ENCODE measurements at regions not wholly inside any gene's neighbourhood (a gene's known extent, or its start where the extent isn't known, plus 50 kb on each side); places are given as distances from the start of the nearest gene placed in this dataset.
"Not testable (repeated sequence)": the region's sequence is repeated elsewhere in the genome, so short reads cannot be mapped to it uniquely, and the experiment has no call there.

DNA sequence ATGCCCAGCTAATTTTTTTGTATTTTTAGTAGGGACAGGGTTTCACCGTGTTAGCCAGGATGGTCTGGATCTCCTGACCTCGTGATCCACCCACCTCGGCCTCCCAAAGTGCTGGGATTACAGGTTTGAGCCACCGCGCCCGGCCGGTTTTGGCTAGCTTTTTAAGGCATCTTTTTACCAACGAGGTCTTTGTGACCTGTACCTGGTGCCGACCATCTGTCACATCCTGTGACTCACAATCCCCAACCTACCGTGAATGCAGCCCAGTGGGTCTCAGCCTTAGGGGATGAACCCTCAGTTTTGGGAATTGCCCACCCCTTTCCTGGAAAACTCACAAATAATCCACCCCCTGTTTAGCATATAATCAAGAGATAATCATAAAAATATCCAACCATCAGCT lies 607.4 kb upstream of the RBFOX1 start:
- peak in 1 of 14 donors; percentile 71 for DNase-seq

DNA sequence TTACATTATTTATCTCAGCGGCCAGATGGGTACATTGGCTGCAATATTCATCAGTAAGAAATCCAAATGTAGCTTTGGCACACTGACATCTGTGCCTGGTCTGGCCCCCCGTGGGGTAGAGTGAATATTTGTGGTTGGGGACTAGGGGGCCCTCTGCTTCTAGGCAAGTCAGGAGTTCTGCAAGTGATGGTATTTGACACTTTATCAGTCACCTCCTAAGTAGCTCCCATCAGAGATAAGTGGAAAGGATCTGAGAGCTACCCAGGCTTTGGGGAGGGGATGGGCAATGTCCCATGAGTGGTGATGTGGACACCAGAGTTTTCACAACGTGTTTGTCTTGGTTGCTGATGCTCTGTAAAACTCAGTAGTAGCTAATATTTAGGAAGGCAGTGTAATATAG lies 609.9 kb upstream of the RBFOX1 start:
- DNase-seq = no peak

- DNase-seq = no peak
Measured at GRCh38 chr16:6714510-6714909, 618.1 kb upstream of the RBFOX1 start.

DNA sequence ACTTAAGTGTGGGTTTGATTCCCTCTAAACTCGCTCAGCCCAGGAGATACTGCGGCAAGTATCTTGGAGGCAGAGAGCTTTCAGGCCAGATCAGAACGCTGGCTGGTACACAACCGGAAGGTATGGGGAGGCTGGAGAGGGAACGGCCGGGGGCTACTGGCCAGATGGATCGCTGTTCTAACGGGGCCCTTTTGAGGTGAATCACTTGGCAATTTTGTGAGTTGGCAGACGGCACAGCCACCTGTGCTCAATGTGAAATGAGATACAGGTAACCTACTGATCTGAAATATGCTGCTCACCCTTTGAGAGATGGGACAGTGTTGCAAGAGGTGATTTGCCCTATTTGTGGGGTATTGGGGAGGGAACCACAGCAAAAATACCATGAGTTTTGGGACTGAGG lies 622.9 kb upstream of the RBFOX1 start:
- DNase-seq = peak in 3 of 14 donors; percentile 29 to 97 (median 50)

GRCh38 chr16:6708576-6709215 lies 623.9 kb upstream of the RBFOX1 start:
- DNase-seq = no peak

GRCh38 chr16:6704306-6704930 lies 628.2 kb upstream of the RBFOX1 start:
- DNase-seq = peak in 1 of 14 donors; percentile 35

GRCh38 chr16:6701096-6701495 lies 631.5 kb upstream of the RBFOX1 start:
- no peak for DNase-seq

DNA sequence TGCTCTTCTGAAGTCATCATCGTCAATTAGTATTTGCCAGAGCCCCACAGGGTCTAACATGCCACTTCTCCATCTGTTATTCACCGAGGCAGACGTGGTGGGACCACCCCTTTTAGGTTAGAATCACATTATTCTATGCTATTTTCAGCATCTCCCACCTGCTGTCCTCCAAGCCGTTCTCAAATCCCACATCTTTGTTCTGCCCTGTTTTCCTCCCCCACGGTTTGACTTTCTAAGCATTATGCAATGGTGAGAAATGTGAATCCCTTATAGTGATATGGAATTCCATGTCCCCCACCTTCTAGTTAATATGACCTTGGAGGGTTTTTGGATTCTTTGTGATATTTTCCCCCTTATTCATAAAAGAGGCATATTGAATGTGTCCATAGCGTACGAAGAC lies 634.1 kb upstream of the RBFOX1 start:
- no peak for DNase-seq

- peak in 1 of 14 donors; percentile 33 for DNase-seq
Measured at GRCh38 chr16:6695666-6696065, 637.0 kb upstream of the RBFOX1 start.

- no peak for DNase-seq
Measured at GRCh38 chr16:6694636-6695035, 638.0 kb upstream of the RBFOX1 start.

- not testable (repeated sequence) for DNase-seq
Measured at GRCh38 chr16:6693418-6693817, 639.2 kb upstream of the RBFOX1 start.

DNA sequence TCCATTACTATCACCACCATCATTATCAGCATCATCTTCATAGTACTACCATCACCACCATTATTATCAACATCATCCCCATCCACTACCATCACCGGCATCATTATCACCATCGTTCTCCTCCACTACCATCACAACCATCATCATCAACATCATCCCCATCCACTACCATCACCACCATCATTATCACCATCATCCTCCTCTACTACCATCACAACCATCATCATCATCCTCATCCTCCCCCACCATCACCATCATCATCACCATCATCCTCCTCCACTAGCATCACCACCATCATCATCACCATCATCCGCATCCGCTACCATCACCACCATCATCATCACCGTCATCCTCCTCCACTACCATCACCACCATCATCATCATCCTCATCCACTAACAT lies 639.8 kb upstream of the RBFOX1 start:
- DNase-seq = no peak

DNA sequence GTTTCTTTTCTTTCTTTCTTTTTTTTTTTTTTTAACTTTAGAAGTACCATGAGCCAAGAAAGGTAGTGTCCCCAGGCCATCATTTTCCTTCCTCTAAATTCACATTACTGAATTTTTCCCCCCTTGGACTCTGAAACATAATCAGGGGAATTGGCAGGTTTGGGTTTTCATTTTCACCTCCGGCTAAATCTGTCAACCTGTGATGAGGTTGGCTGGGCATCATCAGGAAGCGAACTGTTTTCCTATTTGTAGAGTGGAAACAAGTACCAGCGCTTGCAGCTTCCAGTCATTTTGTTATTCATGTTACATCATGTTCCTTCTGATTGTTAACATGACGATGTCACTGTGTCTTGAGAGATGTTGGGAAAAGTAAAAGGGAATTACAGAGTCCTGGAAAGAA lies 641.9 kb upstream of the RBFOX1 start:
- peak in 1 of 14 donors; percentile 71 for DNase-seq

- no peak for DNase-seq
Measured at GRCh38 chr16:6689643-6690042, 643.0 kb upstream of the RBFOX1 start.

GRCh38 chr16:6687593-6687992 lies 645.1 kb upstream of the RBFOX1 start:
- DNase-seq = no peak

DNA sequence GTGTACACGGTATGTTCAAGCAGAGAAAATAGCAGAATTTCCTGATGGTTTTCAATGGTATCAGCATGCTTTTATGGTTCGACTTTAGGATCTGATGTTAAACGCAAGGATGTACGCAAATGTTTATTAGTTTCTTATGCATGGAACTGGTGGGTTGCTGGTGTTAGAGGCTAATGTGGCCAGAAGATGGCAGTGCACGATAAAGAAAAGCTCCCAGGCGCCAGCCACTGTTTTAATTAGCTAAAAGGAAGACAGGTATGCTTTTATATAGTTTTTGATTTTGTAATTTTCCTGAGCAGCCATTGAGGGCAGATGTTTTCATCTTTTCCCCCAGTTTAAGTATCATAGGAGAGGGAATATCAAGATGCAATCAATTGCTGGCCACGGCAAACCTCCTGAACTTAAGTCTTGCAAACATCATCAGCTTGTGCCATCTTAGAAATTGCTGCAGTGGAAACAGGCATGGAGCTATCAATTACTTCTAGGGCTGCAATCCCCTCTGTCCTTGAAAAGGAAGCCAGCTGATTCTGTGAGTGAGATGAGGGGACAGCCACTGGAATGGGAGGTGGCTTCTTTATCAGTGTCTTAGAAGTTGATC lies 648.5 kb upstream of the RBFOX1 start:
- DNase-seq = peak in 3 of 14 donors; percentile 1 to 67 (median 2)

DNA sequence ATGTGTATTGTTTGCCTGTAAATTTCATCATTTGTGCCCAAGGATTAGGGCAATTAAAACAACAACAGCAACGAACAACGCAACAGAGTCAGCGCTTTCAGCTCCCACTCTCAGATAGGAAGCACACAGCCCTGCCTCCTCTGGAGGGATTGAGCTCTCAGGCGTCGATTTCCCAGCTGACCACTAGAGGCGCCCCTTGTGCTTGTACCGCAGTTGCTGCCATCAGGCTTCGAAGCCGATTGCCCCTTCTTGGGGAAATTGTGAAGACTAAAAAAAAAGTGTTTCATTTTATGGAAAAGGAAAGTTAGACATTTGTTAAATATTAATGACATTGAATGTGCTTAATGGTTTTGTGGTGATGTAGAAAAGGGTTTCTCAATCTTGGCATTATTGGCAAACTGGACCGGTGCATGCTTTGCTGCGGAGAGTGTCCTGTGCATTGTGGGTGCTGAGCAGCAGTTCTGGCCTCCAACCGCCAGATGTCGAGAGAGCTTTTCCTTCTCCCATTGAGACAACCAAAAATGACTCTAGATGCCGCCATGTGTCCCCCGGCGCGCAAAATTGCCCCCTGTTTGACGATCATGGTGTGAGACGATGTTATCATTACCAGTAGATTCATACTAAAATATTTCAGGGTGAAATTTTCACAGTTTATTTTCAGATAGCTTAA lies 650.4 kb upstream of the RBFOX1 start:
- peak in 4 of 14 donors; percentile 4 to 14 (median 12) for DNase-seq

DNA sequence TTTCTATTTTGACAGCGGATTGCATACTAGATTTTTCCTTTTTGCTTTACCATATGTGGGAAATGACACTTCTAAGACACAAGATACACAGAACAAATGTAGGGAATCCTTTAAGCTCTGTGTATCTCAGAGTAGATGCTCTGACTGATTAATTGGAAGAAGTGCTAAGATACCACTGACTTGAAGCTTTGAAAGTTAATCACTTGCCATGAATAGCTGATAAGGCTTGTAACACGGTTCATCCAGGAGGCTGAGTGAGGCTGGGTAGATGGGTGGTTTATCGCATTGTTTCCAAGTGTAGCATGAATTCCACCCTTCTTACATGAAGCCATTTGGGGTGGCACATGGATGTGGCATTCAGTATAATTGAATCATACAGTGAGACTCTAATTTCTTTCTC lies 654.1 kb upstream of the RBFOX1 start:
- DNase-seq = no peak

- DNase-seq = no peak
Measured at GRCh38 chr16:6674071-6674470, 658.6 kb upstream of the RBFOX1 start.

DNA sequence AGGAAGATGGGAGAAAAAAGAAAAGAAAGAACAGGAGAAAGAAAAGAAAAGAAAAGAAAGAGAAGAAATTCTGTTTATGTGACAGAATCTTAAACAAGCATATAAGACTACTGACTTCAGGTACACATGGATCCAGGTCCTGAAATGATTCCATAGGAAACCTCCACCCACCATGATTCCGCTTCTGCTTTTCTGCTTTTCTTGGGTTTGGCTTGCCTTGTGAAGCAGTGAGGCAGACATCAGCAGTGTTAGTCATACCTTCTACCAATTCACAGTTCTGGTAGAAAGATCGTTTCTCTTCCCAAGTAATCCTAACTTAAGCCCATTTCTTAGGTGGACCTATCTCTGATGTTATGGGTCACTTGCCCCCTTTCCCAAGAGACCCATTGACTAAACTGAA lies 660.1 kb upstream of the RBFOX1 start:
- no peak for DNase-seq

DNA sequence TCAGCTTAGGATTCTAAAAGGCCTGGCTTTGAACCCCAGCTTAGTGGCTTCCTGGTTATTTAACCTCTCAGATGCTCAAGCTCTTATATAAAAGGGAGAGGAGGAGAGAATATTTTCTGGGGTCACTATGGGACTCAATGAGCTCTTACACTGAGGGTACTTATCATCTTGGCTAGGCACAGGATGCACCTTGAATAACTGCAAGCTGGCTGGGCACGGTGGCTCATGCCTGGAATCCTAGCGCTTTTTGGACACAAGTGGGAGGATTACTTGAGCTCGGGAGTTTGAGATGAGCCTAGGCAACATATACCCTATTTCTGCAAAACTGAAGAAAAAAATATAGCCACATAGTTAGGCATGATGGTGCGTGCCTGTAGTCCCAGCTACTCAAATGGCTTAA lies 665.3 kb upstream of the RBFOX1 start:
- no peak for DNase-seq

DNA sequence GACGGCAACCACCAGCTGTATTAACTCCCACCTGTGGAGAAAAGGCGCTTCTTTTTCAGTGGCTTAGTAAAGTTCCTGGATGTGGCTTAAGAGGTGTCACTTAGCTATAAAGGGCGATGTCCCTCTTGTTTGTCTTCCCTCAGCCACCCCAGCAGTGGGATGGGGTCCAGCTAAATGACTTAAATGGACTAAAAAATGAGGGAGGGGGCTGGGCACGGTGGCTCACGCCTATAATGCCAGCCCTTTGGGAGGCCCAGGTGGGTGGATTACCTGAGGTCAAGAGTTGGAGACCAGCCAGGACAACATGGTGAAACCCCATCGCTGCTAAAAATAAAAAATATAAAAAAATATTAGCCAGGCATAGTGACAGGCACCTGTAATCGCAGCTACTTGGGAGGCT lies 667.5 kb upstream of the RBFOX1 start:
- no peak for DNase-seq

DNA sequence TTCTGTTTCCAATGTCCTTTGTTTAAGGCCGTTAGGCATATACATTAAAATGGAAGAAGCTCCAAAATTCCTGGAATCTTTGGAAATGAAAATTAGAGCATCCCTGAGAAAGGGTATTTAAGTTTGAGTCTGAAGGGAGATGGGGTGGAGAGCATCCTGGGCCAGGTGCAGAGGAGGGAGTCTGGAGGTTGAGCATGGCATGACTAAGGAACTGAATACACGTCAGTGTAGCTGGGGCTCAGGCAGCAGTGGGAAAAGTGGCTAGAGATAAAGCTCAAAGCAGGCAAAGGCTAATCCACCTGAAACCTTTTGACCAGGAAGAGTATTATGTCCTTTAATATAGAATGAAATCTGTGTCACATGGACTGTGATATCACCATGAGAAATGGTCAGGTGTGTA lies 669.0 kb upstream of the RBFOX1 start:
- no peak for DNase-seq

GRCh38 chr16:6656760-6657159 lies 675.9 kb upstream of the RBFOX1 start:
- DNase-seq = no peak

Measured in C1 segment of cervical spinal cord (tissue), 14 donors.